ENCODE measurements at regions not wholly inside any gene's neighbourhood (a gene's known extent, or its start where the extent isn't known, plus 50 kb on each side); places are given as distances from the start of the nearest gene placed in this dataset.
"Not testable (repeated sequence)": the region's sequence is repeated elsewhere in the genome, so short reads cannot be mapped to it uniquely, and the experiment has no call there.

DNA sequence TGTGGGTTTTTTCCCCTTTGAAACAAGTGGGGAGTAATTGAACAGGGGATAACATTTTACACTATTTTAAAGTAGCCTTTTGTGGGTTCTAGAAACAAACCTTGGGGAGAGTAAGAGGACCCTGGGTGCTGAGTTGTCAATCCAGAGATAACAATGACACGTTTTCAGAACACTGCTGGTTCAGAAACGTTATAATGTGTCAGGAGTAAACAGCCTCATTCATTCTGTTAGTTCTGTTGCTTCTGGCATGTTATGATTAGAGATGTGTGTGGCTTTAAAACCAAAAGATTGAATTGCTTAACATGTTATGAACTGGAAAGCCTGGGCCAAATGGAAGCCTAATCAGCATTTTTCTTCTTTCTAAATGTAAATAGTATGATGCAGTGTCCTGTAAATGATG, 680.5 kb upstream of the NOVA1 start:
- no peak for DNase-seq

DNA sequence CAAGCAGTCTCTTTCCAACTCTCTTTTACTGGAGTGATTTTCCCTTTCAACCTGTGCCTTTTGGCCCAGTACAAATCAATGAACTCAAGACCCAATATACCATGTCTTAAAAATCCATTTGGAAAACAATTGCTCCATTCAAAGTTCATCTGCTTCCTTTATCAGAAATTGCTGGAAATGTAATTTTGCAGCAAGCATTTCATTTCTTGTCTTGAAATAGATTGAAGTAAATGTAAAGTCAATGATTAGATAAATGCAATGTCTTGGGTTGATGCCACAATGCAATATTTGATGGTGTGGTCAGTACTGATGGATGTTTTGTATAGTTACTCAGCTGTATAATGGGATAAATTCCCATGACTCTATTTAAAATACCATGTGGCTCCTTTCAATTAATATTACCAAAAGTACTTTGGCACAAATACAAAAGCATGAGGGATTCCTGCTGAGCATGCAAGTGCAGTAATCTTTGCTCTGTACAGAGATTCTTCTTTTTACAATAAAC, 707.7 kb upstream of the NOVA1 start:
- DNase-seq = no peak

DNA sequence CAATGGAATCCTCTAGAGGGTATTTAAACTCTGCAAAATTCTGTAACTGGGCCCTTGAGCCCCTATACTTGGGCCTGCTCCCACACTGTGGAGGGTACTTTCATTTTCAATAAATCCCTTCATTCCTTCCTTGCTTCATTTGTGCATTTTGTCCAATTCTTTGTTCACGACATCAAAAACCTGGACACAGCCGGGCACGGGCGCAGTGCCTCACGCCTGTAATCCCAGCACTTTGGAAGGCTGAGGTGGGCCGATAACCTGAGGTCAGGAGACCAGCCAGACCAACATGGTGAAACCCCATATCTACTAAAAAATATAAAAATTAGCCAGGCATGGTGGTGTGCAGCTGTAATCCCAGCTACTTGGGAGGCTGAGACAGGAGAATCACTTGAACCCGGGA, 714.9 kb upstream of the NOVA1 start:
- not testable (repeated sequence) for DNase-seq

DNA sequence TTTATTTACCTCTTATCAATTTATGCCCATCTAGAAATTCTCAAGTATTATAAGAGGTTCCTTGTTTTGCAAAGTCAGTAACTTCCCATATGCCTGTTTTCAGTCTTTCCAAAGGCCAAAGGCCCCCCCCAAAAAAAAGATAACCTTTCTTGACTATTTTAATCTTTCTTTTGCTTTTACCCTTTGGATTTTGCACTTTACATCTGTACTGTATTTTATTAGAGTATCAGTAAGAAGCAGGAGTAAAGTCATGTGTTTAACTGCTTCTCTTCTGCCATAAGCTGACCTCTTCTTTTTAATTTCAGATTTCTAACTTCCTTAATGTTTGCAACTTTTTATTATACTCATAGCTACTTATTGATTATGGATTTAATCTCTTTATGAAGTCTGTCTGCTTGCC, 716.4 kb upstream of the NOVA1 start:
- DNase-seq = no peak

DNA sequence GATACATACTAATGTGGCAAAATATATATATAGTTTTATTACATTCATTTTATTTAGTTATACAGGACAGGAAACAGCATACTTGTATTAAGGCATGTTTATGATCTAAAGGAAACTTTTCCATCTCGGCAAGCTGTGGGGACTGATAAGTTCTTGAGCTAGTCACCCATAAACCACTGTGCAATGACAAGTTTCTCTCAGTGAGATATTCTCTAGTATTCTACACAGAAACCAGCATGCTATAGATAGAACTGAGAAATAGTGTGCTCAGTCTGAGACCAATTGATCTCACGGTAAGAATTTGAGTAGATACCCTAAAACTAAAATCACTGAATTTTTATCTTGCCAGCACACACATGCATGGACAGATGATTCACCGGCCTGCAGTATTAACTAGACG, 717.6 kb upstream of the NOVA1 start:
- no peak for DNase-seq

DNA sequence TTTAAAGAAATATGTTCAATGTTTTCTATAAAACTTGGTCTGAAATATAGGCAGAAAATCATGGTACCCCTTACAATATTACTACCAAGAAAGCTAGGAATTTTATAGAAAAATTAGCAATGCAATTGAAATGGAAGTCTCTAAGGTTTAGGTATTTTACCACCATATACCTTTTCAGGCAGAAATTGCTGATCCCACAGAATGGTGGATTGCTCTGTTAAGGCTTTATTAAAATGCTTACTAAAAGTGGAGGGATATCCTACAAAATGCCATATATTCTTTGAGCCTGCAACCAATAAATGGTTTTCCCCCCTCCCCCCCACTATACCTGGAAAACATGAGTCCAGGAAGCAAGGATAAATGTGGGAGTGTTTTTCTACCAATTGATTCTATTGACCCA, 718.1 kb upstream of the NOVA1 start:
- DNase-seq = no peak

DNA sequence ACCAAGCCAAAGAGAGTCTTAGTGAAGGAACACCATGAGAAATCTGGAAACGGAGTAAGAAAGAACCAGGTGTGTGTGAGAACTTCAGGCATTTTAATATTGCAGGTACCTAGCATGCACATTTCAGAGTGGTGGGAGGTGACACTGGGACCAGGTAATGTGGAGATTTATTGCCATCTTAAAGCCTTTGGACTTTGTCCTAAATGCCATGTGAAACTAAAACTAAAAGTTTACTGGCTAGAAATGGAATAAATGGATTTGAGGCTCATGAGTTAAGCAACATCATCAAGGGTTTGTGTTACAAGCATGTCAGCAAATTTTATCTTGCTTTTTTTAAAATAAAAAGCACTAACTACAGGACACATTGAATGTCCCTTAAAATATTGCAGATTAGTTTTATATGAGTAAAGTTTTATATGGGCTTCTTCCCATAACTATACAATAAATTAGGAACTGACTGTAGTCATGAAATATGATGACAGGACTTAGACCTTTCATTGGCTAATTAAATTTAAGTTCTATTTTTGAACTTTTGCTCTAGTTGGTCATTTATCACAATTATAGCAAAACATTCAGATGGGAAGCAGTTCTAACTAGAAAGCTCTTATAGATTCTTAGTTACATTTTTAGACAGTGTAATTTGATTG, 721.1 kb upstream of the NOVA1 start:
- no peak for DNase-seq

DNA sequence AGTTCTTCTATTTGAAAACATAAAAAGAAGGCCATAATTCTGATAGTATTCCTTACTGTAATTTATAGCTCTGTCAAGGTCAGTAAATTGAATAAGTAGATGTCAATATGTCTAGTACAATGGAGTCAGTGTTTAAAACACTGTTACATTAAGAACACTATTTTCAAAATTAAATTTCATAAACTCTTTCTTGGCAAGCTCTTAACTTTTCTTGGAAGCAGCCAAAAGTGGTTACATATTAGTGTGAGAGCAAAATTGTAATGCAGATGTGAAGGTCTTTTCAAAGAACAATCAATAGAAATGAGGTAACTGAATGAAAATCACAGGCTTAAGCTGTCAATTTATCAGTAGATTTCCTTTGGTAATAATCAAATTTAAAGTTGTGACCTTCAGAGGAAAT, 722.4 kb upstream of the NOVA1 start:
- DNase-seq = no peak

DNA sequence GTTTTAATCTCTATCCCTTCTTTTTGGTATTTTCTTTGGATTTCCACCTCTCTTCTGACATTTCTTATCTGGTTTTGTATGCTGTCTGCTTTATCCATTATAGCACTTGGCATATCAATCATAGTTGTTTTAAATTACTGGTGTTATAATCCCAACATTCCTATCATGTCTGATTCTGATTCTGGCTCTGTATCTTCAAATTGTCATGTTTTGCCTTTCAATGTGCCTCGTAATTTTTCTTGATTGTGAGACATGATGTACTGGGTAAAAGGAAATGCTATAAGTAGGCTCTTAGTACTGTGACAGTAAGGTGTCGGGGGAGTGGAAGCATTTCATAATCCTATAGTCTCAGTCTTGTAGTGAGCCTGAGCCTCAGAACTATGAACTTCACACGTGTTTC, 729.3 kb upstream of the NOVA1 start:
- DNase-seq = no peak

DNA sequence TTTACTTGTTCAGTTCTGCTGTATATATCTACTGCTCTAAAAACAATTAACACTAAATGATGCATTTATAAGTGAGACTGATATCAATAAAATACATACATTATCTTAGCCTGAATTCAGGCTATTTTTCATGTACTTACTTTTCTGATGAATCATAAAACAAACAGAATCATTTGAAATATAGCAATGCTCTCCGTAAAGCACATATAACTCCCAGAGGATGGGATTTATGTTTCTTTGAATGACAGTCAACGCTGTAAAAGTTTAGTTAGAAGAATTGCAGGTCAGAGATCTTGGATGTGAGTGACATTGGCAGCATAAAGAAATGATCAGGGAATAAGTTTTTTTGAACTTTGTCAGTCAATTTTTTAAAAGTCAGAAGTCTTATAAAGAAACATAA, 740.2 kb upstream of the NOVA1 start:
- DNase-seq = no peak

DNA sequence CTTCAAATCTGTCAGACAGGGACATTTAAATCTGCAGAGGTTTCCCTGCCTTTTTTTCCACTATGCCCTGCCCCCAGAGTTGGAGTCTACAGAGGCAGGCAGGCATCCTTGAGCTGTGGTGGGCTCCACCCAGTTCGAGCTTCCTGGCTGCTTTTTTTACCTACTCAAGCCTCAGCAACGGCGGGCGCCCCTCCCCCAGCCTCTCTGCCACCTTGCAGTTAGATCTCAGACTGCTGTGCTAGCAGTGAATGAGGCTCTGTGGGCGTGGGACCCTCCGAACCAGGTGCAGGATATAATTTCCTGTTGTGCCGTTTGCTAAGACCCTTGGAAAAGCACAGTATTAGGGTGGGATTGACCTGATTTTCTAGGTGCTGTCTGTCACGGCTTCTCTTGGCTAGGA, 765.2 kb upstream of the NOVA1 start:
- DNase-seq = not testable (repeated sequence)

DNA sequence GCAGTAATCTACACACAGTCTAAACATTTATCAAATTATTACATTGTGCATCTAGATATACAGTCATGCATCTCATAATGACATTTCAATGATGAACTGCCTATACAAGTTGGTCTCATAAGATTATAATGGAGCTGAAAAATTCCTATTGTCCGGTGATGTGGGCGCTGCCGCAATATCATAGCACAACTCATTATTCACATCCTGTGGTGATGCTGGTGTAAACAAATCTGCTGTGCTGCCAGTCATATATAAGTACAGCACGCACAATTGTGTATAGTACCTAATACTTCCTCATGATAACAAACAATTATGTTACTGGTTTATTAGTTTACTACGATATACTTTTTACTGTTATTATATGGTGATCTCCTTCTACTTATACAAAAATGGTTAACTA, 768.8 kb upstream of the NOVA1 start:
- DNase-seq = no peak

DNA sequence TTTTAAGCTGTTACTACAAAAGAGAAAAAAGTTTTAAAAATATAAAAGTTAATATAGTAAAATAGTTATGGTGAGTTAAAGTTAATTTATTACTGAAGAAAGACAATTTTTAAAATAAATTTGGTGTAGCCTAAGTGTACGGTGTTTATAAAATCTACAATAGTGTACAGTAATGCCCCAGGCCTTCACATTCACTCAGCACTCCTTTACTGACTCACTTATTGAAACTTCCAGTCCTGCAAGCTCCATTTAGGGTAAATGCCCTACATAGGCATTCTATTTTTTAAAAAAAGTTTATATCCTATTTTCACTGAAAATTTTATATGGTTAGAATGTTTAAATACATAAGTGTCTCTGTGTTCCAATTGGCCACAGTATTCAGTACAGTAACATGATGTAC, 769.5 kb upstream of the NOVA1 start:
- DNase-seq = no peak

DNA sequence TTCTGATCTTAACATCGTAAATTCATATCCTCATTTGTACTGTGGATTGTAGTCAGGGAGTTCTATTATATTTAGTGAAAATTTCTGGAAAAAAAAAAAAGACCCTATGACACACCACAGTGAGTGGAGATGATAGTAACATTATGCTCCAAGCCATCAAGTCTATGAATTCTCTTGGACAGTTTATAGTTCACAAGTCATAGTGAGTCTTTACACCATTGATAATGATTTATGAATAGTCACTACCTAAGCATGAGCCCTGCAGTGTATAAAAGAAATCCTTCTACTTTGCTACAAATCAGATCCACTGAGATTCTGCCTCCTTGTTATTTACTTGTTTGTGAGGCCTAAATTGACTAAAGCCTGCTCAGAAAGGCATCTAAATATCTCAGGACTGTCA, 772.2 kb upstream of the NOVA1 start:
- DNase-seq = no peak

DNA sequence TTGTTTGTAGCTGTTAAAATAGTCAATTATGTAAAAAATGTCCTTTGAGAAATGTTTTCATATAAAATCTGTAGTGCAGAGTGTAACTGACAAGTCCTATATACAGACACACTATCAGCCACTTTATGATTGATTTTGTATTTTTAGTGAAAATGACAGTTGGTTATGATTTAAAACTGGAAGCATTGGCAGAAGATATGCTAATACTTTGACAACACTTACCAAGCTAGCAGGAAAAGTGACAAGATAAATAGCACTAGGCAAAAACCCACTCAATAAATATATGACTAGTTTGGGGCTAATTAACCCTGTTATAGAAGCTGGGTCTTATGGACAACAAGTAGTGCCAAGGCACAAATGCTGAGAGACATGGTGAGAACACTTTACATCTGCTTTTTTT, 772.9 kb upstream of the NOVA1 start:
- no peak for DNase-seq

DNA sequence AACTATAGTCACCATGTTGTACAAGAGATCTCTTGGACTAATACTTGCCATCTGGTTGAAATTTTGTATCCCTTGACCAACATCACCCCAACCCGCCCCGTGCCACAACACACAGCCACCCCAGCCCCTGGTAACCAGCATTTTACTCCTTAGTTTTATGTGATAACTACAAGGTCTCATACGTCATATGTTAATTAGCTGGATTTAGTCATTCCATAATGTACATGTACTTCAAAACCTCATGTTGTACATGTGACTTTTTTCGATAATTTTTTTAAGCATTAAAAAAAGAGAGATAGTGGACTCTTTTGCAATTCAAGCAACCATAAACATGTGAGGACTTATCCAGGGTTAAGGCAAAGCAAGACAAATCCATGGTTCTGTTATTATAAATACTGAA, 773.4 kb upstream of the NOVA1 start:
- no peak for DNase-seq

DNA sequence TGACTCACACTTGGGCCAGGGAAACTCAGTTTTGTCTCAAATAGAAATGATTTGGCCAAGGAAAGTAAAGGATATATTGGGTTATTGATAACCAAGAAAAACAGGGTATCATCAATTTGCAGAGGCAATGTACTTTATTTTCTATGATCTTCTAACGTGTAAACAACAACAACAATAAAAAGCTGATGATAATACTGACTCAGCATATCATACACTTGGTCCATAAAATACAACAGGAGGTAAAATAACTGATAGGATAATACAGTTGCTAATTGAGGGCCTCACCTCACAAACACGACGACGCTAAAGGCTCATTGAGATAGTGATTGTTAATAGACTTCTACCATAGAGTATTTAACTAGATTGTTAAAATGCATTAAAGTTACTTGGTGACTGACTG, 774.0 kb upstream of the NOVA1 start:
- no peak for DNase-seq

DNA sequence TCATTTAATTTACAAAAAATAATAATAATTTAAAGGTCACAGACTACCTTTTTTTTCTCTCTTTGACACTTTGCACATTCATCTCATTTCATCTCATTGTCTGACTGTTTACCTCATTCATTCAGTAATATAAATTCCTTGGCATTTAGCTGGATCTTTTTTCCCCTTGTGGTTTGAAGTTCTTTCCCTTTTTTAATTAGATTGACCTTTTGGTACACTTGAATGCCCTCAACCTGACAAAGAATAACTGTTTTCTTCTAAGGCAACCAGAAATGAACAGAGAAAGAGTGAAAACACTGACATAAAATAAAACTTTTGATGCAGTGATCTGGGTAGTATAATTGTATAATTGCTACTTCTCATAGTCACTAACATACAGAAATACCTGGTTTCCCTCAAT, 774.9 kb upstream of the NOVA1 start:
- no peak for DNase-seq

DNA sequence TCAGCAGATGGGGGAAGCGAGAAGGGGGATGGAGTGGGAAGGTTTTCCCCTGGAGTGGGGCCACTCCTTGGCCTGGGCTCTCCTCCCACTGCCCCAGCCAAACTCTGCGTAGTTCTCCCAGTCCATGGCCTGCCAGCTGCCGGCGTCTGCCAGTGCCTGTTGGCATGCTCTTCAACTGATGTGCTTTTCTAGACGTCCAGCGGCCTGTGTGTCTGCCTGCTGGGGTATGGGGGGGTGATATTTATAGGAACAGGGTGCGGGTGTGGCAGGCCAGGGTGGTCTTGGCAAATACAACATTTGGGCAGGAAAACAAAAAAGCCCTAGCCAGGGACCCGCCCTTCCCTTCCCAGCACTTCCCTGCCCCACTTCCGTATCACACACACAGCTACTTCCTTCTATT, 786.3 kb upstream of the NOVA1 start:
- DNase-seq = no peak

DNA sequence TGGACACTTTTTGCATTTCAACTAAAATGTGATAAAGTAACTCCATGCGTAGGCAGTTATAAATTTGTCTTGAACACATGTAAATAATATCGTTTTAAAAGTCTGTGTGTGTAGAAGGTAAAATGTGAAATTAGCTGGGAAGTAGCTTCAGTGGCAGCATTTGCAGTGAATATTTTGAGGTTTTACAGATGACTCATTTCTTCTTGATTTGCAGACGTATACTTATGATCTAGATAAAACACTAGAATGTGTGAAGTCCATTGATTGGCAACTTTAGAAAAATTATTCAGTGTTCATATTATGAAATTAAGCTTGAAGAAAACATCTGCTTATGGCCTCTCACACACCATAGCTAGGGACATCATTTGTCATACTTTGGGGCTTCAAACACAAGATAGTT, 788.6 kb upstream of the NOVA1 start:
- DNase-seq = no peak

DNA sequence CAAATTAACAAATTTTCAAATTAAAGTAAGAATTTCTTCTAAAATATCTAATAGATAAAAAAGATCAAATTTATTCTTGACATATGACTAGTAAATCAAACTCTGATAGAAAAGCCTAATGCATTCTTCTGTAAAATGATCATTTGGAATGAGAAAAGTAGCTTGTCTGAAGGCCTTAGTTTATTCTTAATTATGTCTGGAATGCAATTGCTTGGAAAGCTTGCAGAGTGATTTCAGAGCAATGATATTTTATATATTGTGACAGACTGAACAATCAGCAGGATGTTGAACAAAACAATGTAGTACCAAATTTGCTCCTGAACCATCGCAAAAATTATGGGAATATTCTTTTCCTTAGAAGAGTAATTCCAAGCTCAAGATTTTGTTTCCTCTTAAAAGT, 789.6 kb upstream of the NOVA1 start:
- DNase-seq = no peak

DNA sequence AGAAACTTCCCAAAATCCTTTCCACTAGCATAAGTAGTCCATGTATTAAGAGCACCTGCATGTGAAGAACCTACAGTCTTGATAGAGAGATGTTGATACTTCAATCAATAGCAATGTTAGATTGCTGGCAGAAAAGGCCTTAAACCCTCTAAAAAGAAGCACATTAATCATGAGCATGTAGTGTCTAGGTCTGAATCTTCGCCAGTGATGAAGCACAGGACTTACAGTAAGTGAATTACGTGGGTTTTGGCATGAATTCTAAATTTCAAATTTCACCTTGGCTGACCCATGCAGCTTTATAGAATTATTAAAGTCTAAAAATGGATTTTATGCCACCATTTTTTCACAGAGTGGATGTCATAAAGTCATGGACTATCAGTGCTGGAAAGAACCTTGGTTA, 791.6 kb upstream of the NOVA1 start:
- no peak for DNase-seq

DNA sequence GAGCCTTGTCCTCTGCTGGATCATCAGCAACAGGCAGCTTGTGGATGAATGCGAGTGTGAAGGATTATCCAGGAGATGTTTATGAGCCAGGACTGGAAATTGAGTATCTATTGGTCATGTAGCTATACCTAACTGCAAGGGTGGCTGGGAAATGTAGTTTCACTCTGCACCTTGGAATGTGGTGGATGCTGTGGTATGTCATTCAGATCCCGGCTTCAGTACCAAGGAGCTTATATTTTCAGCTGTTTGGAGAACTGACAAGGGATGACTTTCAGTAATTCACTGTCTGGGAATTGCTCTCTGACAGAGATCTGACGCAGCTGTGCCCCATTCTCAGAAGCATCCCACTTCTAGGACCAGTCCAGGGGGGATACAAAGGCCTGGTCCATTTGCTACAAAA, 792.3 kb upstream of the NOVA1 start:
- DNase-seq = no peak

DNA sequence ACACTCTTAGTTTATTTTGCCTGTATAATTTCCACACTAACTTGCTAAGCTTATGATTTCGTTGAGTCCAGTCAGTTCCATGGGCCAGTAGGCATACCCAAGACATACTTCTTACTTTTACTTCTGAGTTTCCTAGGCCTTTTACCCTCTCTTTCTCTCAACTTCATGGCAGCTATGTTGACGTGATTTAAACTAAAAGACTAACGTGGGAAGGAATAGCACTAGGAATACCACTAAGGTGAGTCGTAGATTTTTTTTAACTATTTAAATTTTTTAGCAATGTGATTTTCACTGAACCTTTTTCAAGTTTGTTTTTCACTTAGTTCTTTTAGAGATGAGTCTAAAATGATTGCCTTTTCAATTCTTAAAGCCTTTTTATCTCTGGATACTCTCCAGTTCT, 793.5 kb upstream of the NOVA1 start:
- no peak for DNase-seq

DNA sequence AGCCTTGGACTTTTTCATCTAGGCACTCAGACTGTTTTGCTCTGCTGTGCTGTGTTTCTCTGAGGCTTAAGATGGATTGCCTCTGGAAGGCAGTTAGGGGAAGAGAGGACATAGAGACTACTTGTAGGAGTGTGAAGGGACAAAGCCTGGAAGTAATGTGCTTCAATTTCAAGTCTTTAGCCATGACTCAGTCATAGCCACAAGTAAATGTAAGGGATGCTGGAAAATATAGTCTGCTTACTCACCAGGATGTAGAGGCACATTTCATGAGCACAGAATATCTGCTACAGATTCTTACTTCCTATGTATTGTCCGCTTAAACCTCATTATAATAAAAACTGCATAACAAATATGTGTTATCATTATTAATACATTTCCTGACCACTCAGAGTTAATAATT, 794.3 kb upstream of the NOVA1 start:
- no peak for DNase-seq

DNA sequence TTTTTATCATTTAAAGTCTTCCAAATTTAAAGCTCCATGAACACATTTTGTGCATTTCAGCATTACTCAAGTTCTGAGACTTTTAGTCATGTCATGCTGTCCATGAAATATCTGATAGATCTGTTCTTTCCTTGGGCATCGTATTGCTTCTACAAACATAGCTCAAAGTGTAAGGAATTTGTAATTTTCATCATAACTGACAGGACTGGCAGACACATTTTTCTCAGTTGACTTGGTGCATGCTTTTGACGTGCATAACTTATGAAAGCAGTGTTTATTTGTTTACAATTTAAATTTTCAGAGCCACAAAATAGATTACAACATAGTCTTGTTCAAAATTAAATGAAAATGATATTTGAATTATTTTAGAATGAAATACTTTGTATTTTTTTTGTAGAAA, 812.1 kb upstream of the NOVA1 start:
- DNase-seq = no peak
